GM20000 (cell line): ENCODE measurements at regions not wholly inside any gene's neighbourhood (a gene's known extent, or its start where the extent isn't known, plus 50 kb on each side); places are given as distances from the start of the nearest gene placed in this dataset.
"Not testable (repeated sequence)": the region's sequence is repeated elsewhere in the genome, so short reads cannot be mapped to it uniquely, and the experiment has no call there.

Experiments
- DNase-seq: peaks from one replicate; pipeline ENCODE4 v3.0.0; 2012; ENCODE audit warnings: low spot score
- TF ChIP-seq, protein P1 (sequence below): IDR thresholded peaks from 2 replicates; pipeline ENCODE4 v1.5.1; 2012; ENCODE audit warnings: mild to moderate bottlenecking, control low read depth; ENCODE audit errors: extremely low read depth, missing control alignments

- TF ChIP-seq, protein P1, sequence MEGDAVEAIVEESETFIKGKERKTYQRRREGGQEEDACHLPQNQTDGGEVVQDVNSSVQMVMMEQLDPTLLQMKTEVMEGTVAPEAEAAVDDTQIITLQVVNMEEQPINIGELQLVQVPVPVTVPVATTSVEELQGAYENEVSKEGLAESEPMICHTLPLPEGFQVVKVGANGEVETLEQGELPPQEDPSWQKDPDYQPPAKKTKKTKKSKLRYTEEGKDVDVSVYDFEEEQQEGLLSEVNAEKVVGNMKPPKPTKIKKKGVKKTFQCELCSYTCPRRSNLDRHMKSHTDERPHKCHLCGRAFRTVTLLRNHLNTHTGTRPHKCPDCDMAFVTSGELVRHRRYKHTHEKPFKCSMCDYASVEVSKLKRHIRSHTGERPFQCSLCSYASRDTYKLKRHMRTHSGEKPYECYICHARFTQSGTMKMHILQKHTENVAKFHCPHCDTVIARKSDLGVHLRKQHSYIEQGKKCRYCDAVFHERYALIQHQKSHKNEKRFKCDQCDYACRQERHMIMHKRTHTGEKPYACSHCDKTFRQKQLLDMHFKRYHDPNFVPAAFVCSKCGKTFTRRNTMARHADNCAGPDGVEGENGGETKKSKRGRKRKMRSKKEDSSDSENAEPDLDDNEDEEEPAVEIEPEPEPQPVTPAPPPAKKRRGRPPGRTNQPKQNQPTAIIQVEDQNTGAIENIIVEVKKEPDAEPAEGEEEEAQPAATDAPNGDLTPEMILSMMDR, result no peak
- no peak for DNase-seq
Measured at GRCh38 chr5:115429345-115429940, 115.1 kb downstream of the FEM1C start.

GRCh38 chr5:115428676-115429075, 115.9 kb downstream of the FEM1C start:
- TF ChIP-seq, protein P1, result no peak

GRCh38 chr5:115428248-115428647, 116.3 kb downstream of the FEM1C start:
- no peak for DNase-seq
- TF ChIP-seq, protein P1, result no peak

More at GRCh38 chr5:115428676-115429075, 115.9 kb downstream of the FEM1C start:
- no peak for DNase-seq

- TF ChIP-seq, protein P1, result no peak
Measured at GRCh38 chr5:115424446-115424845, 120.1 kb downstream of the FEM1C start.

GRCh38 chr5:115424030-115424429, 120.5 kb downstream of the FEM1C start:
- no peak for DNase-seq
- TF ChIP-seq, protein P1, result no peak

More at GRCh38 chr5:115424446-115424845, 120.1 kb downstream of the FEM1C start:
- no peak for DNase-seq

DNA sequence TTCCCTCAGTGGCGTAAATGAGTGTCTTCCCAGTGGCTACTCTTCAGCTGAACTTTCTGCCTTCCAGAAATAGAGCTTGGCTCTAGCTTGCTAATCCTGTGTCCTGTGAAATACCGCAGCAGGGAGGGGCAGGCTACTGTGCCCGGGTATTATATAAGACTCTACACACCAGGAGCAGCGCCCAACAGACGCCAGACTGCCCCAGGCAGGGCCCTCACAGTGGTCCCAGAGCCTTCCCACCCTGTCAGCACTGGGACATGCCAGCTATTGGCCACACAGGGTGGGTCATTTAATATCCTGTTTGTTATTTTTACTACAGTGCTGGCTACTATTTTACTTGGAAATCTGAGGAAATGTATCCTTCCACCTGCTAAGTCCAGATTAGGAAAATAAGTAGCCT, 121.0 kb downstream of the FEM1C start:
- no peak for DNase-seq
- TF ChIP-seq, protein P1, result no peak

DNA sequence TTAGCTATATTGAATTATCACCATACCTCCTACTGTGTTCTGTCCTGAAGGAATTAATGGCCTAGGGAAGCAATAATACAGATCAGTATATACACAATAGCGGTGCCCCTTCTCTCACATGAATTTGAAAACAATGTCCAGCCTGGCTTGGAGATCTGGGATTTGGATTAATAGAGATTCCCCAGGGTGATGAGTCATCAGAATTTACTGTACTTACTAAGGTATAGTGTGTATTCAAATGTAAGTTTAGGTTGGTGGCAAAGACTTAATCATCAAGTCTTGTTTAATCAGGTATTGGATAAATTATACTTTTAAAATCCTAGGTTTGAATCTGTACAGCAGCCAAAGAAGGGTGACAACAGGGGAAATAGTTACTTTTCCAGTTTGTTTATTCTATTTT, 121.5 kb downstream of the FEM1C start:
- DNase-seq, result no peak

GRCh38 chr5:115420812-115421211, 123.8 kb downstream of the FEM1C start:
- DNase-seq, result not testable (repeated sequence)

More for the DNA sequence above, 121.5 kb downstream of the FEM1C start:
- TF ChIP-seq, protein P1, result no peak
